ENCODE measurements at regions not wholly inside any gene's neighbourhood (a gene's known extent, or its start where the extent isn't known, plus 50 kb on each side); places are given as distances from the start of the nearest gene placed in this dataset.

- no peak for DNase-seq (ENCODE audit: low spot score)
These were observed 512.2 kb downstream of the ZNF608 start for GRCh38 chr5:124234022-124234769.

- no peak for DNase-seq (ENCODE audit: low spot score)
These were observed 513.9 kb downstream of the ZNF608 start for GRCh38 chr5:124232515-124232914.

GRCh38 chr5:124231802-124232201 lies 514.6 kb downstream of the ZNF608 start:
- DNase-seq (ENCODE audit: low spot score): no peak

- no peak for DNase-seq (ENCODE audit: low spot score)
These were observed 515.2 kb downstream of the ZNF608 start for GRCh38 chr5:124231230-124231629.

- DNase-seq (ENCODE audit: low spot score): no peak
These were observed 516.0 kb downstream of the ZNF608 start for GRCh38 chr5:124230456-124230855.

- no peak for DNase-seq (ENCODE audit: low spot score)
These were observed 517.1 kb downstream of the ZNF608 start for GRCh38 chr5:124229352-124229751.

- DNase-seq (ENCODE audit: low spot score): no peak
These were observed 518.5 kb downstream of the ZNF608 start for GRCh38 chr5:124227914-124228313.

- DNase-seq (ENCODE audit: low spot score): no peak
These were observed 526.0 kb downstream of the ZNF608 start for GRCh38 chr5:124220418-124220817.

- DNase-seq (ENCODE audit: low spot score): no peak
These were observed 533.5 kb downstream of the ZNF608 start for GRCh38 chr5:124212934-124213333.

- no peak for DNase-seq (ENCODE audit: low spot score)
These were observed 536.1 kb downstream of the ZNF608 start for GRCh38 chr5:124210111-124210910.

GRCh38 chr5:124207118-124207517 lies 539.3 kb downstream of the ZNF608 start:
- DNase-seq (ENCODE audit: low spot score): no peak

GRCh38 chr5:124206540-124206939 lies 539.9 kb downstream of the ZNF608 start:
- no peak for DNase-seq (ENCODE audit: low spot score)

GRCh38 chr5:124203303-124203702 lies 543.1 kb downstream of the ZNF608 start:
- DNase-seq (ENCODE audit: low spot score): no peak

GRCh38 chr5:124200381-124200780 lies 546.1 kb downstream of the ZNF608 start:
- no peak for DNase-seq (ENCODE audit: low spot score)

GRCh38 chr5:124199893-124200292 lies 546.5 kb downstream of the ZNF608 start:
- DNase-seq (ENCODE audit: low spot score): no peak

- no peak for DNase-seq (ENCODE audit: low spot score)
These were observed 551.0 kb downstream of the ZNF608 start for GRCh38 chr5:124195411-124195810.

- no peak for DNase-seq (ENCODE audit: low spot score)
These were observed 552.2 kb downstream of the ZNF608 start for GRCh38 chr5:124194282-124194681.

- DNase-seq (ENCODE audit: low spot score): peak; percentile 18
These were observed 553.1 kb downstream of the ZNF608 start for GRCh38 chr5:124193371-124193789.

GRCh38 chr5:124192716-124193115 lies 553.7 kb downstream of the ZNF608 start:
- no peak for DNase-seq (ENCODE audit: low spot score)

- DNase-seq (ENCODE audit: low spot score): no peak
These were observed 560.7 kb downstream of the ZNF608 start for GRCh38 chr5:124185716-124186115.

GRCh38 chr5:124182133-124182532 lies 564.3 kb downstream of the ZNF608 start:
- no peak for DNase-seq (ENCODE audit: low spot score)

- DNase-seq (ENCODE audit: low spot score): peak; percentile 11
These were observed 565.5 kb downstream of the ZNF608 start for GRCh38 chr5:124180875-124181461.

Measured in A172 (cell line).